A673 (cell line): ENCODE measurements at regions not wholly inside any gene's neighbourhood (a gene's known extent, or its start where the extent isn't known, plus 50 kb on each side); places are given as distances from the start of the nearest gene placed in this dataset.

Experiments
- BruUV-seq: library from RNA; stranded (reverse); fragments of 400-500 nt; replicated peaks from 2 replicates; lab custom pipeline; 2021; lab: Mats Ljungman, UMichigan
- CTCF ChIA-PET: fragments of 300-600 bp; sonication (Branson Sonifier 250); formaldehyde crosslinking; loops from one replicate; lab custom pipeline; 2022; ENCODE audit warnings: antibody characterized with exemption; lab: Charles Lee
- POLR2A ChIA-PET: fragments of 300-600 bp; sonication (Branson Sonifier 250); formaldehyde crosslinking; loops from one replicate; lab custom pipeline; 2022; ENCODE audit warnings: antibody characterized with exemption; ENCODE audit not compliant: low non-redundant PET; lab: Charles Lee
- DNase-seq: peaks from one replicate; pipeline ENCODE4 v3.0.0-alpha.2; 2015; ENCODE audit warnings: low spot score
- H3K27ac ChIP-seq: fragments of 200-600 bp; sonication (generic); 2 replicates; pipeline ENCODE4 v1.5.1; 2016; ENCODE audit warnings: mixed run types, low read depth, mild to moderate bottlenecking, mixed read lengths, antibody characterized with exemption, low read length; ENCODE audit not compliant: poor library complexity, severe bottlenecking
- H3K27me3 ChIP-seq: fragments of 200-600 bp; sonication (generic); replicated peaks from 2 replicates; pipeline ENCODE4 v1.6.1; 2017; ENCODE audit warnings: mixed run types, low read depth, mild to moderate bottlenecking, mixed read lengths, antibody characterized with exemption, low read length; ENCODE audit not compliant: insufficient read depth, poor library complexity
- H3K36me3 ChIP-seq: fragments of 200-600 bp; sonication (generic); 2 replicates; pipeline ENCODE4 v1.6.1; 2016; ENCODE audit warnings: mixed run types, mild to moderate bottlenecking, mixed read lengths, antibody characterized with exemption, low read length; ENCODE audit not compliant: insufficient read depth, poor library complexity, severe bottlenecking
- H3K4me1 ChIP-seq: fragments of 200-600 bp; sonication (generic); 2 replicates; pipeline ENCODE4 v1.6.1; 2017; ENCODE audit warnings: mixed run types, mild to moderate bottlenecking, mixed read lengths, antibody characterized with exemption, low read length; ENCODE audit not compliant: insufficient read depth, poor library complexity, severe bottlenecking
- H3K4me3 ChIP-seq: fragments of 200-600 bp; sonication (generic); 2 replicates; pipeline ENCODE4 v1.5.1; 2016; ENCODE audit warnings: low read depth, mixed run types, mild to moderate bottlenecking, mixed read lengths, low read length; ENCODE audit not compliant: poor library complexity, severe bottlenecking
- H3K9me3 ChIP-seq: fragments of 200-600 bp; sonication (generic); 2 replicates; pipeline ENCODE4 v1.6.1; 2016; ENCODE audit warnings: mixed run types, low read depth, mild to moderate bottlenecking, mixed read lengths, antibody characterized with exemption, low read length; ENCODE audit not compliant: poor library complexity, severe bottlenecking
- CTCF ChIP-seq: fragments of 300-800, 200-600 bp; sonication (generic); conservative IDR thresholded peaks from 2 replicates; pipeline ENCODE4 v1.5.1; 2017; ENCODE audit warnings: low read depth, mild to moderate bottlenecking, antibody characterized with exemption, low read length, moderate library complexity, mixed read lengths
- EZH2 ChIP-seq: fragments of 200-600 bp; sonication (generic); IDR thresholded peaks from 2 replicates; pipeline ENCODE4 v1.6.1; 2017; ENCODE audit warnings: borderline replicate concordance, low read depth, mild to moderate bottlenecking, mixed read lengths, antibody characterized with exemption, low read length; ENCODE audit not compliant: poor library complexity, severe bottlenecking
- intact Hi-C: fragments of 100-400 bp; cut with micrococcal nuclease; formaldehyde crosslinking; loops from one replicate; pipeline ENCODE4 v1.10.0; 2022; ENCODE audit not compliant: unreplicated experiment

GRCh38 chr5:120967366-120967765, 503.3 kb downstream of the PRR16 start:
- TF ChIP-seq CTCF = no peak
- TF ChIP-seq EZH2 = no peak
- no peaks in the 10 kb centered on the region for H3K27me3 ChIP-seq
- no peak overlapping the region for H3K27ac ChIP-seq
- no peaks in the 10 kb centered on the region for H3K9me3 ChIP-seq
- intact Hi-C loops = no loop called here
- H3K4me1 ChIP-seq = no peaks in the 10 kb centered on the region
- no peaks in the 10 kb centered on the region for H3K36me3 ChIP-seq
- ChIA-PET POLR2A (no interaction called here), CTCF (no interaction called here)
- no peak for DNase-seq
- no peak overlapping the region for H3K4me3 ChIP-seq
- BruUV-seq = no TSS peak

GRCh38 chr5:120974690-120975089, 510.6 kb downstream of the PRR16 start:
- Histone ChIP-seq H3K36me3 (no peaks in the 10 kb centered on the region), H3K9me3 (no peaks in the 10 kb centered on the region), H3K4me3 (no peak overlapping the region), H3K27me3 (no peaks in the 10 kb centered on the region), H3K27ac (no peak overlapping the region), H3K4me1 (no peaks in the 10 kb centered on the region)
- no peak for DNase-seq
- intact Hi-C loops = no loop called here
- CTCF ChIA-PET = no interaction called here
- BruUV-seq = no TSS peak
- TF ChIP-seq CTCF (no peak), EZH2 (no peak)
- POLR2A ChIA-PET = no interaction called here

- Histone ChIP-seq H3K4me1 (no peaks in the 10 kb centered on the region), H3K9me3 (no peaks in the 10 kb centered on the region), H3K27me3 (no peaks in the 10 kb centered on the region), H3K36me3 (no peaks in the 10 kb centered on the region), H3K4me3 (no peak overlapping the region), H3K27ac (no peak overlapping the region)
- TF ChIP-seq EZH2 (no peak), CTCF (no peak)
- POLR2A ChIA-PET = no interaction called here
- no TSS peak for BruUV-seq
- DNase-seq = no peak
- CTCF ChIA-PET = no interaction called here
- intact Hi-C loops = no loop called here
Measured at GRCh38 chr5:120982351-120982750, 518.3 kb downstream of the PRR16 start.
